ENCODE measurements at regions not wholly inside any gene's neighbourhood (a gene's known extent, or its start where the extent isn't known, plus 50 kb on each side); places are given as distances from the start of the nearest gene placed in this dataset.

GRCh38 chr9:2384741-2385140 lies 236.8 kb upstream of the VLDLR start:
- H3K27ac ChIP-seq: no peak overlapping the region
- no peak for DNase-seq
- no peak for TF ChIP-seq POLR2A (IDR thresholded peaks at IDR 0.05)
- no peak for TF ChIP-seq CTCF (IDR thresholded peaks at IDR 0.05)
- H3K36me3 ChIP-seq (replicated peaks in 1 of 2; ENCODE audit: insufficient read depth in 1 of 2, low read depth in 2 of 2): no peaks in the 10 kb centered on the region
- no peaks in the 10 kb centered on the region for H3K9me3 ChIP-seq
- intact Hi-C loops (cut with DNase I): no loop called here
- H3K4me3 ChIP-seq: no peak overlapping the region
- no peaks in the 10 kb centered on the region for H3K27me3 ChIP-seq
- WGBS, 2 donors: 20 to 28% methylated on average over 1 of the region's 1 CpG
- H3K4me1 ChIP-seq: no peaks in the 10 kb centered on the region
- no peak for ATAC-seq

- no peaks in the 10 kb centered on the region for H3K4me1 ChIP-seq
- 76 to 86% methylated on average over 7 of the region's 7 CpGs for WGBS, 2 donors
- intact Hi-C loops (cut with DNase I): no loop called here
These were observed 235.8 kb upstream of the VLDLR start for GRCh38 chr9:2385746-2386145.

GRCh38 chr9:2386566-2386965 lies 235.0 kb upstream of the VLDLR start:
- no peaks in the 10 kb centered on the region for H3K27me3 ChIP-seq
- no peaks in the 10 kb centered on the region for H3K36me3 ChIP-seq (replicated peaks in 1 of 2; ENCODE audit: insufficient read depth in 1 of 2, low read depth in 2 of 2)
- DNase-seq (no peak), ATAC-seq (no peak)
- H3K4me3 ChIP-seq: no peak overlapping the region
- TF ChIP-seq CTCF (IDR thresholded peaks at IDR 0.05): no peak
- no peak for TF ChIP-seq POLR2A (IDR thresholded peaks at IDR 0.05)
- no peaks in the 10 kb centered on the region for H3K9me3 ChIP-seq
- intact Hi-C loops (cut with DNase I): no loop called here
- no peak overlapping the region for H3K27ac ChIP-seq
- H3K4me1 ChIP-seq: no peaks in the 10 kb centered on the region

More at GRCh38 chr9:2385746-2386145, 235.8 kb upstream of the VLDLR start:
- Histone ChIP-seq H3K4me3 (no peak overlapping the region), H3K9me3 (no peaks in the 10 kb centered on the region), H3K36me3 (replicated peaks in 1 of 2; ENCODE audit: insufficient read depth in 1 of 2, low read depth in 2 of 2) (no peaks in the 10 kb centered on the region), H3K27me3 (no peaks in the 10 kb centered on the region), H3K27ac (no peak overlapping the region)
- DNase-seq: no peak
- ATAC-seq: no peak
- TF ChIP-seq POLR2A (IDR thresholded peaks at IDR 0.05) (no peak), CTCF (IDR thresholded peaks at IDR 0.05) (no peak)

GRCh38 chr9:2387166-2387565 lies 234.4 kb upstream of the VLDLR start:
- Histone ChIP-seq H3K27ac (no peak overlapping the region), H3K9me3 (no peaks in the 10 kb centered on the region), H3K4me1 (no peaks in the 10 kb centered on the region), H3K4me3 (no peak overlapping the region), H3K36me3 (replicated peaks in 1 of 2; ENCODE audit: insufficient read depth in 1 of 2, low read depth in 2 of 2) (no peaks in the 10 kb centered on the region), H3K27me3 (no peaks in the 10 kb centered on the region)
- 79 to 85% methylated on average over 4 of the region's 4 CpGs for WGBS, 2 donors
- ATAC-seq: no peak
- TF ChIP-seq CTCF (IDR thresholded peaks at IDR 0.05): no peak
- no peak for TF ChIP-seq POLR2A (IDR thresholded peaks at IDR 0.05)
- intact Hi-C loops (cut with DNase I): no loop called here
- no peak for DNase-seq

GRCh38 chr9:2389404-2389803 lies 232.2 kb upstream of the VLDLR start:
- Histone ChIP-seq H3K27ac (no peak overlapping the region), H3K9me3 (no peaks in the 10 kb centered on the region), H3K27me3 (no peaks in the 10 kb centered on the region), H3K4me3 (no peak overlapping the region), H3K4me1 (no peaks in the 10 kb centered on the region), H3K36me3 (replicated peaks in 1 of 2; ENCODE audit: insufficient read depth in 1 of 2, low read depth in 2 of 2) (no peaks in the 10 kb centered on the region)
- DNase-seq (no peak), ATAC-seq (no peak)
- TF ChIP-seq POLR2A (IDR thresholded peaks at IDR 0.05): no peak
- TF ChIP-seq CTCF (IDR thresholded peaks at IDR 0.05): no peak
- intact Hi-C loops (cut with DNase I): no loop called here

All from body of pancreas (tissue), 4 donors.